ENCODE measurements at regions not wholly inside any gene's neighbourhood (a gene's known extent, or its start where the extent isn't known, plus 50 kb on each side); places are given as distances from the start of the nearest gene placed in this dataset.

- H3K27me3 Mint-ChIP-seq: no peaks in the 10 kb centered on the region
- no peak for DNase-seq
- peaks cover 3 to 10% of the 10 kb centered on the region in 2 donors for H3K9me3 Mint-ChIP-seq
- no peak overlapping the region for H3K4me3 Mint-ChIP-seq
- no peaks in the 10 kb centered on the region for H3K36me3 Mint-ChIP-seq (ENCODE audit: insufficient read depth)
- H3K27ac Mint-ChIP-seq: no peak overlapping the region
- H3K4me1 Mint-ChIP-seq (ENCODE audit: low read depth in 2 of 2): no peaks in the 10 kb centered on the region
- no peak for ATAC-seq (replicated peaks)
Measured at GRCh38 chr3:145817870-145818483, 343.0 kb downstream of the PLOD2 start.

- no peaks in the 10 kb centered on the region for H3K27me3 Mint-ChIP-seq
- no peak overlapping the region for H3K4me3 Mint-ChIP-seq
- no peak overlapping the region for H3K27ac Mint-ChIP-seq
- DNase-seq (no peak), ATAC-seq (replicated peaks) (no peak)
- no peaks in the 10 kb centered on the region for H3K4me1 Mint-ChIP-seq (ENCODE audit: low read depth in 2 of 2)
- peaks cover 12% of the 10 kb centered on the region in 2 donors for H3K9me3 Mint-ChIP-seq
- H3K36me3 Mint-ChIP-seq (ENCODE audit: insufficient read depth): no peaks in the 10 kb centered on the region
Measured at GRCh38 chr3:145820170-145820569, 340.8 kb downstream of the PLOD2 start.

GRCh38 chr3:145842294-145842902, 318.6 kb downstream of the PLOD2 start:
- Mint-ChIP-seq H3K36me3 (ENCODE audit: insufficient read depth) (no peaks in the 10 kb centered on the region), H3K4me1 (ENCODE audit: low read depth in 2 of 2) (no peaks in the 10 kb centered on the region), H3K4me3 (no peak overlapping the region), H3K27me3 (no peaks in the 10 kb centered on the region), H3K9me3 (peaks cover 7 to 14% of the 10 kb centered on the region in 2 donors), H3K27ac (no peak overlapping the region)
- ATAC-seq (replicated peaks) (no peak), DNase-seq (no peak)

DNA sequence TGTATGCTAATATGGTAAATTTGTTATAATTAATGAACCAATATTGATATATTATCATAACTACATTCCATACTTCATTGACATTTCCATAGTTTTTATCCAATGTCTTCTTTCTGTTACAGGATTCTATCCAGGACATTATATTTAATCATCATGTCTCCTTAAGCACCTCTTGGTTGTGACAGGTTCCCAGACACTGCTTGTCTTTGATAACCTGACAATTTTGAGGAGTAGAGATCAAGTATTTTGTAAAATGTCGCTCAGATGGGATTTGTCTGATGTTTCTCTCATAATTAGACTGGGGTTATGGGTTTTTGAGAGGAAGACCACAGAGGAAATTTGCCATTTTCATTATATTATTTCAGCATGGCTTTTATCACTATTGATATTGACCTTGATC, 317.4 kb downstream of the PLOD2 start:
- peaks cover 7 to 14% of the 10 kb centered on the region in 2 donors for H3K9me3 Mint-ChIP-seq
- H3K27me3 Mint-ChIP-seq: no peaks in the 10 kb centered on the region
- DNase-seq (no peak), ATAC-seq (replicated peaks) (no peak)
- H3K4me1 Mint-ChIP-seq (ENCODE audit: low read depth in 2 of 2): no peaks in the 10 kb centered on the region
- no peaks in the 10 kb centered on the region for H3K36me3 Mint-ChIP-seq (ENCODE audit: insufficient read depth)
- H3K4me3 Mint-ChIP-seq: no peak overlapping the region
- no peak overlapping the region for H3K27ac Mint-ChIP-seq

DNA sequence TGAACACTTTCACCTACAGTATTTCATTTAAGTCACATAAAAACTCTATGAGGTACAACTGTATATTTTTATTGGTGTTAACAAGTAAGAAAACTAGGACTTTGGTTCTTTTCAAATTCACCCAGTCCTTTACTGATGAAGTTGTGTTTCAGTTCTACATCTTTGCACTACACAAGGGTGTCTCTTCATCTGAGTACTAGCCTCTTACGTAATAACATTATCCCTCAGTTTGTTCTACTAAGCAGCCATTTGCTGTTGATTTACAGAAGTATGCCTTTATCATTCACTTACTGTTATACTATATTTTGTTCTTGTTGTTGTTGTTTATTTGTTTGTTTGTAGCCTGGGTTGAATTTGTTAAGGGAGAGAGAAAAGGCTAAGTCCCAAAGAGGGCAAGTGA, 311.9 kb downstream of the PLOD2 start:
- Mint-ChIP-seq H3K4me3 (no peak overlapping the region), H3K27ac (no peak overlapping the region), H3K27me3 (no peaks in the 10 kb centered on the region), H3K4me1 (ENCODE audit: low read depth in 2 of 2) (no peaks in the 10 kb centered on the region), H3K36me3 (ENCODE audit: insufficient read depth) (no peaks in the 10 kb centered on the region), H3K9me3 (peaks cover 0 to 3% of the 10 kb centered on the region in 2 donors)
- no peak for ATAC-seq (replicated peaks)
- DNase-seq: no peak

- Mint-ChIP-seq H3K36me3 (ENCODE audit: insufficient read depth) (no peaks in the 10 kb centered on the region), H3K27ac (no peak overlapping the region), H3K4me3 (no peak overlapping the region), H3K4me1 (ENCODE audit: low read depth in 2 of 2) (no peaks in the 10 kb centered on the region), H3K9me3 (no peaks in the 10 kb centered on the region), H3K27me3 (no peaks in the 10 kb centered on the region)
- ATAC-seq (replicated peaks) (no peak), DNase-seq (no peak)
Measured at GRCh38 chr3:145854499-145854898, 306.5 kb downstream of the PLOD2 start.

- Mint-ChIP-seq H3K9me3 (peaks cover 3 to 7% of the 10 kb centered on the region in 2 donors), H3K4me3 (no peak overlapping the region), H3K4me1 (ENCODE audit: low read depth in 2 of 2) (no peaks in the 10 kb centered on the region), H3K27ac (no peak overlapping the region), H3K27me3 (no peaks in the 10 kb centered on the region), H3K36me3 (ENCODE audit: insufficient read depth) (no peaks in the 10 kb centered on the region)
- DNase-seq (no peak), ATAC-seq (replicated peaks) (no peak)
Measured at GRCh38 chr3:145857956-145858355, 303.0 kb downstream of the PLOD2 start.

DNA sequence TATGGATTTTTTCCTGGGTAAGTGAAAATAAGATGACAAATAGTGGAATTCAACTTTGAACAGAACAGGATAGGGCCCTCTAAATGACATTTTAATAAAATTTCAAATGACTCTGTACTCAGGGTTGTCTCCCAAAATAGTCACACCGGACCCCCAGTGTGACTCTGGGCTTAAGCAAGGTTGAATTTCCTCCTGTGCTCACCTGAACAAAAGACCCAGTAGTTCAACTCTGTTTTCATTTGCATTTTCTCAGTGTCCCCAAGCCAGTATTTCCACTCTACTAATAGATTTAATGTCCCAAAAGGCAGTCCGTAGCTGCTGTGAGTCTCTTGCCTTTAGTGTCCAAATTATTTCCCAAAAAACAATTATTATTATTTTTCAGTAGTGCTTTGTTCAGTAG, 296.6 kb downstream of the PLOD2 start:
- peaks cover 5 to 7% of the 10 kb centered on the region in 2 donors for H3K9me3 Mint-ChIP-seq
- H3K36me3 Mint-ChIP-seq (ENCODE audit: insufficient read depth): no peaks in the 10 kb centered on the region
- H3K4me1 Mint-ChIP-seq (ENCODE audit: low read depth in 2 of 2): no peaks in the 10 kb centered on the region
- DNase-seq: no peak
- ATAC-seq (replicated peaks): no peak
- H3K27me3 Mint-ChIP-seq: no peaks in the 10 kb centered on the region
- H3K27ac Mint-ChIP-seq: no peak overlapping the region
- H3K4me3 Mint-ChIP-seq: no peak overlapping the region

DNA sequence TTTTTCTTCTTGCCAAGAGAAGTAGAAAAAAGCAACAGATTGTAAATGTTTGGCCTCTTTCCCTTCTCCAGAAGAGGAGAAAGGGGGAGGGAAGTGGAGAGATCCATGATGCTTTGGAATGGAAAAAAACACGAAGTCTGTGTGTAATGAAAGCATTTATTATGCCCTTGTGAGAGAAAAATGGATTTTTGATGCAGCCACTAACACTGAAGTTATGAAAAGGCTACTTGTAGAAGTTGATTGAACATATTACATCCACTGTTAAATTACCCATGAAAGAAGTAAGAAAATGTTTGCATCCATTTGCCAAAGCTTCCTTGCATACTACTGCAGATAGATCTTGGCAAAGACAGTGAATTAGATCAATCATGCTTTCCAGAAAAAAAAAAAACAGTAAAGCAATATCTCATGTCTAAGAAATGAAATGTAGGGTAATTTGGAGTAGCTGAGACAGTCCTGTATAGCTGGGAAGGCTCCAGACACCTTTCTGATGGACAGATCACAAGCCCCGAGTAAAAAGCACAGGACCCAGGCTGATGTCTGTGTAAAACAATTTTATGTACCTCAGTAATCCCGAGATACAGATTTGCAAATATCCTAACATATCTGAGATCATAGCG, 295.5 kb downstream of the PLOD2 start:
- Mint-ChIP-seq H3K27ac (no peak overlapping the region), H3K27me3 (no peaks in the 10 kb centered on the region), H3K9me3 (peaks cover 2 to 7% of the 10 kb centered on the region in 2 donors), H3K4me1 (ENCODE audit: low read depth in 2 of 2) (no peaks in the 10 kb centered on the region), H3K36me3 (ENCODE audit: insufficient read depth) (no peaks in the 10 kb centered on the region), H3K4me3 (no peak overlapping the region)
- DNase-seq (no peak), ATAC-seq (replicated peaks) (no peak)

- H3K4me3 Mint-ChIP-seq: no peak overlapping the region
- no peak for ATAC-seq (replicated peaks)
- H3K27me3 Mint-ChIP-seq: no peaks in the 10 kb centered on the region
- no peaks in the 10 kb centered on the region for H3K36me3 Mint-ChIP-seq (ENCODE audit: insufficient read depth)
- no peaks in the 10 kb centered on the region for H3K4me1 Mint-ChIP-seq (ENCODE audit: low read depth in 2 of 2)
- no peak overlapping the region for H3K27ac Mint-ChIP-seq
- H3K9me3 Mint-ChIP-seq: peaks cover 0 to 1% of the 10 kb centered on the region in 2 donors
- DNase-seq: no peak
Measured at GRCh38 chr3:145869958-145870357, 291.0 kb downstream of the PLOD2 start.

DNA sequence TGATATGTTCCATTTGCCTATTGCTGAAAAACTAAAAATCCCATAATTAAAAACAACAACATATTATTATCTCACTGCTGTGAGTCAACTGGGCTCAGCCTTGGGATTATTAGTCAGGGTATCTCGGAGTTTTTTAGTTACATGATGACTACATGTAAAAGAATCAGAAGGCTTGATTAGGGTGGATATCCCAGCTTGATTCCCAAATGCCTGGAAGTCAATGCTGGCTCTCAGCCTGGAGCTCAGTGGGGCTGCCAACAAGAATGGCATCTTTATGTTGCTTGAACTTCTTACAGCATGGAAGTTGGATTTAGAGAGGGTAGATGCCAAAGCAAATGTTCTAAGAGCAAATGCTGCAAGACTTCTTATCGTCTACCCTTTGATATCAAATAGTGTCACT, 278.5 kb downstream of the PLOD2 start:
- no peak for DNase-seq
- H3K4me1 Mint-ChIP-seq (ENCODE audit: low read depth in 2 of 2): no peaks in the 10 kb centered on the region
- H3K4me3 Mint-ChIP-seq: no peak overlapping the region
- no peak overlapping the region for H3K27ac Mint-ChIP-seq
- ATAC-seq (replicated peaks): no peak
- H3K27me3 Mint-ChIP-seq: no peaks in the 10 kb centered on the region
- H3K36me3 Mint-ChIP-seq (ENCODE audit: insufficient read depth): no peaks in the 10 kb centered on the region
- peaks cover 10 to 11% of the 10 kb centered on the region in 2 donors for H3K9me3 Mint-ChIP-seq

DNA sequence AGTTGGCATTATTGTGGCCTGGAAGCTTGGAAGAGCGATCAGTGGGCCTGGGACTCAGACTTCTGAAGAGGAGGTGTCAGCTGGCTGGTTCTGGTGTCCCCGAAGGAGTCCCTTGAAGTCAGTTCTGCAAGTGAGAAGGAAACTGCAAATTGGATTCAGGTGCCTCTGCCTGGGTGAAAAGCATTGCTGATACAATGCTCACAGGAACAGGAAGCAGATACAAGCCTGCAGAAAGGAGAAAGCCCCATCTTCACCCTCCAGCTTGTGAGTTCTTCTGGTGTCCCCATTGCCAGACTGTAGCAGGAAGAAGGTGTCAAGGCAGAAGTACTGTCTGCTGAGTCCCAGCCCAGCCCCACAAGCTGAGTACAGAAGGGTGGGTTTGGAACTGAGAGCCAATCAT, 271.3 kb downstream of the PLOD2 start:
- Mint-ChIP-seq H3K4me1 (ENCODE audit: low read depth in 2 of 2) (no peaks in the 10 kb centered on the region), H3K27me3 (no peaks in the 10 kb centered on the region), H3K36me3 (ENCODE audit: insufficient read depth) (no peaks in the 10 kb centered on the region), H3K9me3 (peaks cover 7% of the 10 kb centered on the region in 2 donors), H3K27ac (no peak overlapping the region), H3K4me3 (no peak overlapping the region)
- no peak for ATAC-seq (replicated peaks)
- no peak for DNase-seq

GRCh38 chr3:145892869-145893268, 268.1 kb downstream of the PLOD2 start:
- Mint-ChIP-seq H3K27me3 (no peaks in the 10 kb centered on the region), H3K4me3 (no peak overlapping the region), H3K4me1 (ENCODE audit: low read depth in 2 of 2) (no peaks in the 10 kb centered on the region), H3K27ac (no peak overlapping the region), H3K9me3 (peaks cover 7 to 8% of the 10 kb centered on the region in 2 donors), H3K36me3 (ENCODE audit: insufficient read depth) (no peaks in the 10 kb centered on the region)
- ATAC-seq (replicated peaks) (no peak), DNase-seq (no peak)

DNA sequence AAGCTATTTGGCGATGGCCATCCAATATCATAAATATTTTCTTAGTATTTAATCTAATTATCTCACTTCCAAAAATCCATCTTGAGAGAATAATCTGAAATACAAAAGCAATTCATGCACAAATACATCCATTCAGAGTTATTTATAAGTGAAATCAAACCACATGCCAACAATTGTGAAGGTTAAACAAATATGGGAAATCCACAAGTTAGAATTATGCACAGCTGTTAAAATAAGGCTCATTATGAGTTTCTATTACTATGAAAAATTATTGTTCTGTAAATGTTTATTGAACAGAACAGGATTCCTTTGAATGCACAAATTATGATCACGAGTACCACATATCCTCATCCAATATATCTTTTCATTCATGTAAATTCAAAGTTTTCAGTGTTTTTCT, 267.7 kb downstream of the PLOD2 start:
- Mint-ChIP-seq H3K27ac (no peak overlapping the region), H3K4me1 (ENCODE audit: low read depth in 2 of 2) (no peaks in the 10 kb centered on the region), H3K4me3 (no peak overlapping the region), H3K27me3 (no peaks in the 10 kb centered on the region), H3K9me3 (peaks cover 7 to 8% of the 10 kb centered on the region in 2 donors), H3K36me3 (ENCODE audit: insufficient read depth) (no peaks in the 10 kb centered on the region)
- no peak for DNase-seq
- ATAC-seq (replicated peaks): no peak
